Endothelial cell of umbilical vein (primary cell): ENCODE measurements at regions not wholly inside any gene's neighbourhood (a gene's known extent, or its start where the extent isn't known, plus 50 kb on each side); places are given as distances from the start of the nearest gene placed in this dataset.

Source experiments
- BruUV-seq: library from RNA; stranded (reverse); fragments of 400-500 nt; replicated peaks from 2 replicates; lab custom pipeline; 2021; lab: Mats Ljungman, UMichigan
- CTCF ChIA-PET: fragments of 300-600, 350-600 bp; sonication (Branson Sonifier 250); formaldehyde crosslinking; loops from one replicate; lab custom pipeline; 2021; ENCODE audit warnings: antibody characterized with exemption, inconsistent platforms; lab: Charles Lee
- POLR2A ChIA-PET: fragments of 300-600, 350-600 bp; sonication (Branson Sonifier 250); formaldehyde crosslinking; loops from one replicate; lab custom pipeline; 2021; ENCODE audit warnings: antibody characterized with exemption, inconsistent platforms; lab: Charles Lee
- DNase-seq: peaks from one replicate; pipeline ENCODE4 v3.0.0-alpha.2; 2011; ENCODE audit warnings: low read depth, low spot score
- FAIRE-seq: peaks from 2 replicates; lab custom pipeline; 2011; peaks lifted over from hg19 to GRCh38; lab: Jason Lieb, UNC
- H2AFZ ChIP-seq: 2 replicates; pipeline ENCODE4 v1.6.0; 2012; ENCODE audit warnings: low read depth, low read length, control low read depth, inconsistent platforms
- H3K27ac ChIP-seq: 2 replicates; pipeline ENCODE4 v1.5.1; 2011; ENCODE audit warnings: low read depth, mild to moderate bottlenecking, control low read depth, low read length, moderate library complexity; ENCODE audit not compliant: insufficient read depth
- H3K27me3 ChIP-seq, 2 experiments: 2 replicates each; pipeline versions ENCODE4 v1.6.0 to v1.6.1; 2011; ENCODE audit warnings: low read length in 2 of 2, mixed read lengths in 1 of 2; ENCODE audit not compliant: control insufficient read depth in 2 of 2, insufficient read depth in 2 of 2
- H3K36me3 ChIP-seq, 2 experiments: 2 replicates in 1 of 2; 3 replicates in 1 of 2; pipeline ENCODE4 v1.5.1; 2011; ENCODE audit warnings: low read length in 2 of 2, mild to moderate bottlenecking in 1 of 2, moderate library complexity in 1 of 2; ENCODE audit not compliant: control insufficient read depth in 2 of 2, insufficient read depth in 2 of 2; ENCODE audit errors: extremely low read depth in 1 of 2
- H3K4me1 ChIP-seq: 3 replicates; pipeline ENCODE4 v1.5.1; 2011; ENCODE audit warnings: mild to moderate bottlenecking, low read length; ENCODE audit not compliant: control insufficient read depth, insufficient read depth; ENCODE audit errors: extremely low read depth
- H3K4me2 ChIP-seq: 2 replicates; pipeline ENCODE4 v1.6.1; 2011; ENCODE audit warnings: low read length, control low read depth, mixed read lengths; ENCODE audit not compliant: insufficient read depth
- H3K4me3 ChIP-seq, 3 experiments: fragments of 200-600 bp in 1 of 3; sonication (generic), shearing (Covaris generic) in 1 of 3; replicated peaks in 1 of 3; 2 replicates each; pipeline ENCODE4 v1.5.1; 2011 to 2016; ENCODE audit warnings: control low read depth in 3 of 3, low read length in 3 of 3, mild to moderate bottlenecking in 2 of 3, inconsistent platforms in 1 of 3, low read depth in 1 of 3, moderate library complexity in 1 of 3; ENCODE audit not compliant: insufficient read depth in 1 of 3
- H3K79me2 ChIP-seq: 2 replicates; pipeline ENCODE4 v1.6.0; 2012; ENCODE audit warnings: low read length, inconsistent platforms; ENCODE audit not compliant: control insufficient read depth, insufficient read depth
- H3K9ac ChIP-seq: replicated peaks from 2 replicates; pipeline ENCODE3; 2011; ENCODE audit warnings: low read length, control low read depth; ENCODE audit not compliant: insufficient read depth; ENCODE audit errors: extremely low read depth
- H3K9me1 ChIP-seq: replicated peaks from 3 replicates; pipeline ENCODE4 v1.6.0; 2011; ENCODE audit warnings: mild to moderate bottlenecking, low read length; ENCODE audit not compliant: control insufficient read depth, insufficient read depth; ENCODE audit errors: extremely low read depth
- H3K9me3 ChIP-seq: replicated peaks from 2 replicates; pipeline ENCODE4 v1.5.1; 2012; ENCODE audit warnings: low read length, inconsistent platforms; ENCODE audit not compliant: control insufficient read depth, insufficient read depth
- H4K20me1 ChIP-seq: replicated peaks from 2 replicates; pipeline ENCODE3; 2011; ENCODE audit warnings: mild to moderate bottlenecking, low read length; ENCODE audit not compliant: control insufficient read depth, insufficient read depth; ENCODE audit errors: extremely low read depth
- CTCF ChIP-seq, 2 donors: IDR thresholded peaks; 1 replicate in 1 of 2; 2 replicates in 1 of 2; pipeline ENCODE4 v1.5.1; 2011; ENCODE audit warnings: low read length in 2 of 2, mild to moderate bottlenecking in 2 of 2, moderate library complexity in 2 of 2, control low read depth in 1 of 2, inconsistent platforms in 1 of 2, low read depth in 1 of 2; ENCODE audit not compliant: insufficient read depth in 1 of 2; ENCODE audit errors: extremely low read depth in 1 of 2
- EZH2 ChIP-seq: IDR thresholded peaks from 2 replicates; pipeline ENCODE4 v1.6.1; 2012; ENCODE audit warnings: borderline replicate concordance, low read depth, mild to moderate bottlenecking, moderate library complexity, low read length, inconsistent platforms; ENCODE audit not compliant: severe bottlenecking
- FOS ChIP-seq: IDR thresholded peaks from 2 replicates; pipeline ENCODE4 v1.6.1; 2011; ENCODE audit warnings: mild to moderate bottlenecking, low read length, moderate library complexity, borderline replicate concordance; ENCODE audit not compliant: insufficient read depth
- GATA2 ChIP-seq: IDR thresholded peaks from 2 replicates; pipeline ENCODE4 v1.7.0; 2011; ENCODE audit warnings: low read depth, mild to moderate bottlenecking, moderate library complexity, mixed read lengths, low read length; ENCODE audit not compliant: insufficient read length, insufficient read depth
- JUN ChIP-seq: IDR thresholded peaks from 2 replicates; pipeline ENCODE4 v1.6.1; 2011; ENCODE audit warnings: borderline replicate concordance, low read depth; ENCODE audit not compliant: insufficient read length, insufficient read depth
- MAX ChIP-seq: IDR thresholded peaks from 2 replicates; pipeline ENCODE4 v1.6.1; 2011; ENCODE audit not compliant: insufficient read depth, insufficient read length
- MYC ChIP-seq: IDR thresholded peaks from one replicate; pipeline ENCODE4 v1.6.1; 2011; ENCODE audit warnings: mild to moderate bottlenecking, low read depth, low read length
- POLR2A ChIP-seq: IDR thresholded peaks from 2 replicates; pipeline ENCODE4 v1.6.1; 2012; ENCODE audit warnings: low read depth, mild to moderate bottlenecking, control low read depth, low read length
- POLR2AphosphoS5 ChIP-seq: IDR thresholded peaks from 2 replicates; pipeline ENCODE4 v1.6.1; 2012; ENCODE audit warnings: low read depth, mild to moderate bottlenecking, control low read depth, low read length, moderate library complexity; ENCODE audit not compliant: insufficient read depth
- dilution Hi-C: fragments of 300-500 bp; cut with MboI; formaldehyde crosslinking; loops from one replicate; pipeline ENCODE4 v1.15.0; 2019; ENCODE audit warnings: low sequenced_read_pairs; ENCODE audit not compliant: extremely low pct_ligation_motif_present
- intact Hi-C: fragments of 100-400 bp; cut with micrococcal nuclease; formaldehyde crosslinking; loops from one replicate; pipeline ENCODE4 v1.10.0; 2022

GRCh38 chr5:142222866-142223558, 101.8 kb downstream of the SPRY4 start:
- H3K9me1 ChIP-seq, result no peaks in the 10 kb centered on the region
- no peak overlapping the region for H3K9ac ChIP-seq
- no peaks in the 10 kb centered on the region for H3K79me2 ChIP-seq
- peaks cover 26% of the 10 kb centered on the region for H3K4me1 ChIP-seq
- intact Hi-C loops (loop anchor here (2.0 kb wide), 3 partner anchors 24 to 74 kb away; no protein-coding TSS in a partner anchor), dilution Hi-C loops (no loop called here)
- H3K4me3 ChIP-seq, result no peak overlapping the region
- no peak for TF ChIP-seq POLR2AphosphoS5
- no peak for TF ChIP-seq CTCF (IDR thresholded peaks at IDR 0.05; ENCODE audit: extremely low read depth in 1 of 2, insufficient read depth in 1 of 2, low read depth in 1 of 2, low read length in 2 of 2)
- no peak for TF ChIP-seq JUN
- TF ChIP-seq MYC, result no peak
- no peak for TF ChIP-seq POLR2A
- no peak for TF ChIP-seq FOS
- no peak for TF ChIP-seq MAX
- no peak for TF ChIP-seq GATA2
- TF ChIP-seq EZH2, result no peak
- no peaks in the 10 kb centered on the region for H3K27me3 ChIP-seq
- H3K9me3 ChIP-seq, result no peaks in the 10 kb centered on the region
- no peaks in the 10 kb centered on the region for H4K20me1 ChIP-seq
- H3K27ac ChIP-seq, result no peak overlapping the region
- DNase-seq (no peak), FAIRE-seq (no peak)
- POLR2A ChIA-PET, result interaction anchor here (0.6 kb wide), 1 partner anchor 8 kb away, joined by 3 read pairs; no protein-coding TSS in a partner anchor
- H3K4me2 ChIP-seq, result no peak overlapping the region
- H2AFZ ChIP-seq, result no peak overlapping the region
- no TSS peak for BruUV-seq
- no peaks in the 10 kb centered on the region for H3K36me3 ChIP-seq
- CTCF ChIA-PET, result interaction anchor here (0.7 to 1.7 kb wide), 10 partner anchors 13 to 327 kb away, joined by 3 to 7 read pairs (median 4); partner anchors contain the start of gene SPRY4
